Inflammatory macrophage (primary cell): ENCODE measurements at regions not wholly inside any gene's neighbourhood (a gene's known extent, or its start where the extent isn't known, plus 50 kb on each side); places are given as distances from the start of the nearest gene placed in this dataset.
"Not testable (repeated sequence)": the region's sequence is repeated elsewhere in the genome, so short reads cannot be mapped to it uniquely, and the experiment has no call there.

Experiments
- DNase-seq, 2 donors: peaks; one replicate each; pipeline ENCODE4 v3.0.0-alpha.2; 2020 to 2022

DNA sequence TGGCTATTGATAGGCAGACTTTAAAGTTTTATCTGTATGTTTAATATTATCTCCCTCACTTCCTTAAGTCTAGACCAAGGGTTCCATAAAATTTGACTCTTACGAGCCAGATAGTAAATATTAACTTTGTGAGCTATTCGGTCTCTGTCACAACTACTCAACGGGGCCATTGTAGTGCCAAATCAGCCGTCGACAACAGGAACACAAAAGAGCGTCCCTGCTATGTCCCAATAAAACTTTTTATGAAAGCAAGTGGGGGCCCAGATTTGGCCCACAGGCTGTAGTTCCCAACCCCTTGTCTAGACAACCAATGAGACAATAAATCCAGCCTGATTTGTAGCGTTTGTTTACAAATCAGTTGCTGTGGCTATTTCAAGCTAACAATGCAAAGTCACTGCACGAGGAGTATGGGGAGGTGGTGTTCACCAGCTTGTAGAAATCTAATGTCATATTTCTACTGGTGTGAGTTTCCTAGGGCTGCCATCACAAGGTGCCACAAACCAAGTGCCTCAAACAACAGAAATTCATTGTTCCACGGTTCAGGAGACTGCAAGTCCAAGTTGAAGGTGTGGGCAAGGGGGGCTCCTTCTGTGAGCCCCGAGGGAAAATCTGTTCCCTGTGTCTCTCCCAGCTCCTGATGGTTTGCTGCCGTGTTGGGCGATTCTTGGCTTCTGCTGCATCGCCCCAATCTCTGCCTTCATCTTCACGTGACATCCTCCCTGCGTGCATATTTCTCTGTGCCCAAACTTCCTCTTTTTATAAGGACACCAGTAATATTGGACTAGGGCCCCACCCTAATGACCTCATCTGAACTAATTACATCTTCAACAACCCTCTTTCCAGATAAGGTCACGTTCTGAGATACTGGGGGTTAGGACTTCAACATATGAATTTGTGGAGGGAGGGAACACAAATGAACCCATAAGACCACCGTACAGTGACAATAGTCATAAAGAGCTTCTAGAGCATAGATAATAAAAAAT is 356.0 kb upstream of the JARID2 start:
- DNase-seq: peak; percentile 49 to 69

DNA sequence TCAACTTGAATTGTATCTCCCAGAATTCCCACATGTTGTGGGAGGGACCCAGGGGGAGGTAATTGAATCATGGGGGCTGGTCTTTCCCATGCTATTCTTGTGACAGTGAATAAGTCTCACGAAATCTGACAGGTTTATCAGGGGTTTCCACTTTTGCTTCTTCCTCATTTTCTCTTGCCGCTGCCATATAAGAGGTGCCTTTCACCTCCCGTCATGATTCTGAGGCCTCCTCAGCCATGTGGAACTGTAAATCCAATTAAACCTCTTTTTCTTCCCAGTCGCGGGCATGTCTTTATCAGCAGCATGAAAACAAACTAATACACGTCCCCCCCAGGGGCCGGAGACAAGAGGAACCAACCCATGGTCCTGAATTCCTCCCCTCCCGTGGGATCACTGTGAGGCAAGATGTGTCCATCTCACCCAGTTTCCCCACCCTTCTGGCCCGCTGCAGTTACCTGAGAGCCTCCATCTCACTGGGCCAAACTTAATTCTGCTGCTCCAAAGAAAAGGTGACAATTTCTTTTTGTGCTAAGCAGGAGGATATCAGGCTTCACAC is 354.0 kb upstream of the JARID2 start:
- not testable (repeated sequence) for DNase-seq

DNA sequence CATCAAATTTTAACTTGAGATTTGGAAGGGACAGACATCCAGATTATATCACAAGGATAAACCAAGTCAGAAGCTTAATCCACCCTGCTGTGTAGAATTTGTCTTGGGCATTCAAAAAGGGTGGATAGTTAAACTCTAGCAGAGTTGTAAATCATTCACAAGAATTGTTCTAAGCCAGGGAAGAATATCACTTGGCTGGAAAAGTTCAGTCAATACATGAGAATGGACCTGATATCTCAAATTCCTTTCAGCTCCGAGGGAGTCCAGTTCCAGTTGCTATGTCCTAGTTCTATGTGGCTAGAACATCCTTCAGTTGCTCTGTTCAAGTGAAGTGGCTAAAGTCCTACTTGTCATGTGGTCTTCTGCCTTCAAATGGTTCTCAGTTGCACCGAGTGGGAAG is 351.8 kb upstream of the JARID2 start:
- no peak for DNase-seq

DNA sequence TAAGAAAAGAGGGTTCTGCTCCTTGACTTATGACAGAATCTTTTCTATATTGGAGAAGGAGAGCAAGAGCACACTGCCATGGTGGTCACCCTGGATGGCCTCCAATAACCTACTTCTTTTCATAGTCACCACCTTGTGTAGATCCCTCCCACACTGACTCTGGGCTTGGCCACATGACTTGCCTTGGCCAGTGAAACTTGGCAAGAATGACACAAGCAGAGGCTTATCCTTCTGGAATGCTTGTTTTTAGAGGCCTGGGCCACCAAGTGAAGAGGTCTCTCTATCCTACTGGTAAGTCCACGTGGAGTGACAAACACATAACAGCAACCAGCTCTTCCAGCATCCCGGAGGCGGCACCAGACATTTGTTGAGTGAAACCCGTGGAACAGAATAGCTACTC is 349.4 kb upstream of the JARID2 start:
- no peak for DNase-seq

DNA sequence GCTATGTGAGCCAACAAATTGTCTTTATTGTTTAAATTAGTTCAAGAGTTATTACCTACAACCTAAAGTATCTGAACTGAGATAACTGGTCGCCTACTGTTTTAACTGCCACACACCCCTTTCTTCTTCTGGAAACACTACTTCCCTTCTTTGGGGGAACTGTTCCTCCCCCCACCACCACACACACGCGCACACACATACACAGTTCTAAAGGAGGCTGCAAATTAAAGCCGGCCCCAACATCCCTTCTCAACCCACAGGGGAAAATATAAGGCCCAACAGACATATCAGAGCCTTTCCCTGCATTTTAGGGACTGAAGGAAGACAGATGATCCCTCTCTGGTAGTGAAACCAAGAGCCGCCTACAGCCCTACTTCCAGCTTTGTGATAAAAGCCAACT is 348.0 kb upstream of the JARID2 start:
- peak; percentile 52 to 69 for DNase-seq

DNA sequence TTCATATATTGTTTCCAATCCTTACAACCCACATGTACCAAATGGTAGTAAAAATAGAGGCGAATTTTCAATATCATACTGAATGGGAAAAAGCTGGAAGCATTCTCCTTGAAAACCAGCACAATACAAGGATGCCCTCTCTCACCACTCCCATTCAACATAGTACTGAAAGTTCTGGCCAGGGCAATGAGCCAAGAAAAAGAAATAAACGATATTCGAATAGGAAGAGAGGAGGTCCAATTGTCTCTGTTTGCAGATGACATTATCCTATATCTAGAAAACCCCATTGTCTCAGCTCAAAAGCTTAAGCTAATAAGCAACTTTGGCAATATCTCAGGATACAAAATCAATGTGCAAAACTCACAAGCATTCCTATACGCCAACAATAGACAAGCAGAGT is 346.4 kb upstream of the JARID2 start:
- not testable (repeated sequence) for DNase-seq

DNA sequence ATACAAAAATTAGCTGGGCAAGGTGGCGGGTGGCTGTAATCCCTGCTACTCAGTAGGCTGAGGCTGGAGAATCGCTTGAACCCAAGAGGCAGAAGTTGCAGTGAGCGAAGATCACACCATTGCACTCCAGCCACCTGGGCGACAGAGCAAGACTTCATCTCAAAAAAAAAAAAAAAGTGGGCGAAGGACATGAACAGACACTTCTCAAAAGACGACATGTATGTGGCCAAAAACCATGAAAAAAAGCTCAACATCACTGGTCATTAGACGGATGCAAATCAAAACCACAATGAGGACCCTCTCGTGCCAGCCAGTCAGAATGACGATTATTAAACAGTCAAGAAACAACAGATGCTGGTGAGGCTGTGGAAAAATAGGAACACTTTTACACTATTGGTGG is 344.9 kb upstream of the JARID2 start:
- DNase-seq: no peak

DNA sequence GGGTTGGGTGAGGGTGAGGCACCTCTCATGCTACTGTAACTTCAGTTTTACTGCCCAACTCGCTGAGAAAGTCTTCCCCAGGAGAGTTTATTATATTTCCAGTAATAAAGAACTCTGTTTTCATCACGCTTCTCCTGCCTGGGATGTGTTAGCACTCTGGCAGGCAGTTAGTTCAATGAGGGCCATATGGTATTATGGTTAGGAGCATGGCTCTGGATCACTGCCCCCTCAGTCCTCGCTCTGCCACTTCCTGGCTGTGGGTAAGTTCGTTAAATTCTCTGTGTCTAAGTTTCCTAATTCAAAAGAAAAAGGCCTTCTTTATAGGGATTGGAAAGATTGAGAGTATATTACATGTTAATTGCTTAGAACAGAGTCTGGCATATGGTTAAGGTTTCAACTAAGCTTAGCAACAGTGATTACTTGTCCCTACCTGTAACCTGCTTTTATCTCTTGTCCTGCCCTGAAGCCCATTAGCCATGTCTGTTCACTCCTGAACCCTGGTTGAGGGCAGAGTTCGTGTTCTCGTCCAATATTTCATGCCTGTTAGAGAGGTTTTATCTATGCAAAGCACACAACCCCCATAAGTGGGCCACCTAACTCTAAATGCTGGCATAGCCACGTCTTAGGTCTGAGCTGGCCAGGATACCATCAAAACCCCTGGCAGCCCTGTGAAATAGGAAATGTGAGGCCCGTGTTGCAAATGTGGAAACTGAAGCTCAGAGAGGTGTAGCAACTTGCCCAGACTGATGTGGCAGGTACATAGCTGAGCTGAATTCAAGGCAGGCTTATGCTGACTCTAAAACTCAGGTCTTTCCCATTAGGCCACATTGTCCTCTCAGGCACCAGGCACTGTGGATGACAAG is 342.5 kb upstream of the JARID2 start:
- DNase-seq: no peak

DNA sequence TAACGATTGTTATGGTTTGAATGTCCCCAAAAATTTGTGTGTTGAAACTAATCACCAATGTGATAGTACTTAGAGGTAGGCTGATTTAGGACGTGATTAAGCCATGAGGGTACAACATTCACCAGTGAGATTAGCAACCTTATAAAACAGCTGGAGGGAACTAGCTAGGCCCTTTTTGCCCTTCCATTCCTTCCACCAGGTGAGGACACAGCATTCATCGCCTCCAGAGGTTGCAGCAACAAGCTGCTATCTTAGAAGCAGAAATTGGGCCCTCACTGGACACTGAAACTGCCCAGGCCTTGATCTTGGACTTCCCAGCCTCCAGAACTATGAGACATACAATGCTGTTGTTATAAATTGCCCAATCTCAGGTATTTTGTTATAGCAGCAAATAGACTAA is 340.7 kb upstream of the JARID2 start:
- no peak for DNase-seq

DNA sequence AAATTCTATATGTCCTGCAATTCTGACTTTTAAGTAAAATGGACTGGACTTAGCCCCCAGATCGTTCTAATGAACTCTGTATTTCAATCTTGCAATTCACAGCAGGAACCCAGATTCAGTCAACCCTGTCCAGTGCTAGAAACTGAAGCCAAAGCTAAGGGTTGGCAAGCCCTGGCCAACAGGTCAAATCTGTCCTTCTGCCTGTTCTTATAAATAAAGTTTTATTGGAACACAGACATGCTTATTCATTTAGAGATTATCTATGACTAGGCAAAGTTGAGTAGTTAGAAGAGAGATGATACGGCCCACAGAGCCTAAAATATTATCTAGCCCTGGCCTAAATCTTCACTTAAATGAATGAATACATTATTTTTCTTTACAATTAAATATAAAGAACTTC is 339.2 kb upstream of the JARID2 start:
- no peak for DNase-seq

DNA sequence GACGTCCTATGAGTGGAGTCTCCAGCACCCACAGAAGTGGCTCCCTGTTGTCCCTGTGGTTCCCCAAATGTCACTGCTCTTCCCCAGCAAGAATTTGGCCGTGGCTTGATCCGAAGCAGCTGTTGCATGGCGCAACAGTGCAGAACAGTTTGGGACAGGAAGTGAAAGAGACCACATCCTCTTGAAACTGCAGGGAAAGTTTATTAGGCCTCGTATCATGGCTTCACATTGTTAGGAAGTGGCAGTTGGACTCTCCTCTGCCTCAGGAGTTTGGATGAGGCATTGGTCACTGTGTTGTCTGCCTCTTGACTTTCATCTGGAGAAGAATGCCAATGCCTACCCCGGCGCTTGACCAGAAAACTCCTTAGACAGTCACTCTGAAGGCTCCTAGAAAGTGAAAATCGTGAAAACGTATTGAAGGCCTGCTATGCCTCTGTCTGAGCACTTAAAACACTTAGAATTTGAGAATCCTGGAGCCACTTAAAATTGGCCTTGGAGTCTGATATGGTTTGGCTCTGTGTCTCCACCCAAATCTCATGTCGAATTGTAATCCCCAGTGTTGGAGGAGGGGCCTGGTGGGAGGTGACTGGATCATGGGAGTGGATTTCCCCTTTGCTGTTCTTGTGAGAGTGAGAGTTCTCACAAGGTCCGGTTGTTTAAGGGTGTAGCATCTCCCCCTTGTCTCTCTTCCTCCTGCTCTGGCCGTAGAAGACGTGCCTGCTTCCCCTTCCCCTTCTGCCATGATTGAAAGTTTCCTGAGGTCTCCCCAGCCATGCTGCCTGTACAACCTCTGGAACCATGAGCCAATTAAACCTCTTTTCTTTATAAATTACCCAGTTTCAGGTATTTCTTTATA is 334.9 kb upstream of the JARID2 start:
- peak; percentile 95 to 96 for DNase-seq

DNA sequence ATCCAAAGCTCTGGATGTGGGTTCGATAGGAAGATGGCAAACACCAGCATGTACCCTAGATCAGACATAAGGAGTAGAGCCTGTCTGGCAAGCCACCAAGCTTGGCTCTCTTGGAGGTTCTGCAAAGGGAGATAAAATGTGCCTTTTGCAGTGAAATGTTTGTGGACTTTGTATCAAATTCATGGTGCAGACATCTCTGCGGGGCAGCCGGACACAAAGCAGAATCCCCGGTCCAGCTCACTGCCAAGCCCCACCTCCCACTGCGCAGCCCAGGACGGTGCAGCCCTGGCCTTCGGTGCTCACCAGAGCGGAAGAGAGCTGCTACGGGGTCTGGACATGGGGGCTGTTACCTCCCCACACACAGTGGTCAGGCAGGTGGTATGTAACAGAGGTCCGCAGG is 333.6 kb upstream of the JARID2 start:
- DNase-seq: no peak

DNA sequence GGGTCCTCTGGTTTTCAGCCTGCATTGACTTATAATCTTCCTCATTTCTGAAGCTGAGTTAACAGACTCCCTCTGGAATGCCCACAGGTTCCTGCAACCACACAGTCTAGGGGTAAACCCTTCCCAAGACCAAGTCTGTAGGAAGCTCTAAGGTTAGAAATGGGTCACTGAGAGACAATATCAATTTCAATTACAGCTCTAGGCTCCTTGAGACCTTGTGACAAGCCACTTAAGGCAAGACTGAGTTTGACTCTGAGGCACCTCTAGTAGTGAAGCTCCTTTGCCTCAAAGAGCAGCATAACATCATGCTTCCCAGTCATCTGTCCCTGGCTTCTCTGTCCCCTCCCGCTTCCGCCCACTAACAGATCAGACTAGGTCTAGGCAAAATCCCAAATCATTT is 333.2 kb upstream of the JARID2 start:
- peak; percentile 19 to 29 for DNase-seq

DNA sequence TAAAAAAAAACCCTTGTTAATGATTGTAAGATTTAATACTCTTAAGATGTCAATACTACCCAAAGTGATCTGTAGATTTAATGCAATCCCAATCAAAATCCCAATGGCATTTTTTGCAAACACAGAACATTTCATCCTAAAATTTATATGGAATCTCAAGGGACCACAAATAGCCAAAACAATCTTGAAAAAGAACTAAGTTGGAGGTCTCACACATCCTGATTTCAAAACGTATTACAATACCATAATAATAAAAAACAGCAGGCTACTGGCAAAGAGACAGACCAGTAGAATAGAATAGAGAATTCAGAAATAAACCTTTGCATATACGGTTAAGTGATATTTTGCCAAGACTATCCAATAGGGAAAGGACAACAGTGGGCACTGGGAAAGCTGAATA is 331.9 kb upstream of the JARID2 start:
- DNase-seq: no peak

DNA sequence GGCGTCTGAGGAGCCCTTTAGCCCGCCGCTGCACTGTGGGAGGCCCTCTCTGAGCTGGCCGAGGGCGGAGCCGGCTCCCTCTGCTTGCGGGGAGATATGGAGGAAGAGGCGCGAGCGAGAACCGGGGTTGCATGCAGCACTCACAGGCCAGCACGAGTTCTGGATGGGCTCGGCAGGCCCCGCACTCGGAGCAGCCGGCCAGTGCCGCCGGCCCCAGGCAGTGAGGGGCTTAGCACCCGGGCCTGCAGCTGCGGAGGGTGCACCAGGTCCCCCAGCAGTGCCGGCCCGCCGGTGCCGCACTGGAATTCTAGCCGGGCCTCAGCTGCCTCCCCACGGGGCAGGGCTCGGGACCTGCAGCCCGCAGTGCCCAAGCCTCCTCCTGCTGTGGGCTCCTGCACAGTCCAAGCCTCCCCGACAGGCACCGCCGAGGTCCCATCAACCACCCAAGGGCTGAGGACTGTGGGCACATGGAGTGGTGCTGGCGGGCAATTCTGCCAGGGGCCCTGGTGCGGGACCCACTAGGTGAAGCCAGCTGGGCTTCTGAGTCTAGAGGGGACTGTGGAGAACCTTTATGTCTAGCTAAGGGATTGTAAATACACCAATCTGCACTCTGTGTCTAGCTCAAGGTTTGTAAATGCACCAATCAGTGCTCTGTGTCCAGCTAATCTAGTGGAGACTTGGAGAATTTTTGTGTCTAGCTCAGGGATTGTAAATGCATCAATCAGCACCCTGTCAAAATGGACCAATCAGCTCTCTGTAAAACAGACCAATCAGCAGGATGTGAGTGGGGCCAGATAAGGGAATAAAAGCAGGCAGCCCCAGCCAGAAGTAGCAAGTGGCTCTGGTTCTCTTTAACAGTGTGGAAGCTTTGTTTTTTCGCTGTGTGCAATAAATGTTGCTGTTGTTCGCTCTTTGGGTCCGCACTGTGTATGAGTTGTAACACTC is 329.7 kb upstream of the JARID2 start:
- DNase-seq: no peak

DNA sequence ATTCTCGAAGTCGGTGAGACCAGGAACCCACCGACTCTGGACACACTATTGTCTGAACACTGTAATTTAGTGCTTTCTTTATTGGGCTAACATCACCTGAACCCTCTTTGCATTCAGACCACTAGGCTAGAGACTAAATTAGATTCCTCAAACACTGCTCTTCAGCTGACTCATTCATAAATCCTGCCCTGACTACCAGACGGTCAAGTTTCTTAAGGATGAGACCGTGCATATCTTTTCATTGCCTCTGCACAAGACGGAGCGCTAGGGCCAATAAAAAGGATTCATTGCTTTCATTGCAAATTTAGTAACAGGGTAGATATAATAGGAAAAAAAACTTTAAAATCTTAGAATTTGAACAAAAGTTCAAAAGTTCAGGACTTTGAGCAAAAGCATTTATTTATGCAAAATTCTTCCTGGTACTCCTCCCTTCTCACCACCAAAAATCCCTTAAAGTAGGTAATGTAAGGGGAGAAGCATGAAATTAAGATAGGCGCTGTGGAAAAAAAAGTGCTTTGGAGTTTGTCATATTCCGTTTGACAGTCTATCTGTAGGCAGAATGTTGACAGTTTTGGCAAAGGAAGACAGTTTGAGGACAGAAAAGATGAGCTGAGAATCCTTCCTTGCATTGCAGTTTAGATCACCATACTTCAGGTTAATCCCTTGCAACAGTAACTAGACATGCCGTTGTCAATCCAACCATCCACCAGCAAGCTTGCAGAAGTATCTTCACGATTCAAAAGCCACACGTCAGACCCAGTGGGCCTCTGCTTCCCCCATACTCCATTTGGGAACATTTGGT is 328.6 kb upstream of the JARID2 start:
- no peak for DNase-seq

DNA sequence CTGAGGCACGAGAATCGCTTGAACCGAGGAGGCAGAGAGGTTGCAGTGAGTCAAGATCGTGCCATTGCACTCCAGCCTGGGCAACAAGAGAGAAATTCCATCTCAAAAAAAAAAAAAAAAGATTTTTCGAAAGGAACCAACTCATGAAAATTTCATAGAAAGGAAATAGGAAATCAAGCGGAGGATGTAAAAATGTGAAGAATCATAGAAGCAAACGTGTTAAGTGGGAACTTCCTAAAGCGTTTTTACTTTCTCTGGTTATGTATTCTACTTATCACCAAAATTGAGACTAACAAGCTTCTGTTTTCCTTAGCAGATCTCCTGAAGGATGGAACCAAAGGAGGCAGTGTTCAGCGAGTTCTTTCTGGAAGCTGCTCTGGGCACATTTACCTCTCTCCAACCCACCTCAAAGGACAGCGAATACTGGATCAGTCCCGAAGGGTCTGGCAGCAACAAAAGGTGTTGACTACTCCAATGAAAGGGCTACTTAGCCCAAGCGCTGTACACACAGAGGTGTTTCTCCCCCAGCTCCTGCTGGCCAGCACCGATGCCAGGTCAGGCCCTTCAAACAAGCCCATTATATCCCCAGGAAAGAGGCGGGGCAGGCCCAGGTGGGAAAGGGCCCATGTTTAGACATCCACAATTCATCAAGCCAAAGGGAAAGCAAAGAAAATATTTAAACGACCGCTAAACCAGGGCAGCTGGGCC is 327.5 kb upstream of the JARID2 start:
- no peak for DNase-seq

DNA sequence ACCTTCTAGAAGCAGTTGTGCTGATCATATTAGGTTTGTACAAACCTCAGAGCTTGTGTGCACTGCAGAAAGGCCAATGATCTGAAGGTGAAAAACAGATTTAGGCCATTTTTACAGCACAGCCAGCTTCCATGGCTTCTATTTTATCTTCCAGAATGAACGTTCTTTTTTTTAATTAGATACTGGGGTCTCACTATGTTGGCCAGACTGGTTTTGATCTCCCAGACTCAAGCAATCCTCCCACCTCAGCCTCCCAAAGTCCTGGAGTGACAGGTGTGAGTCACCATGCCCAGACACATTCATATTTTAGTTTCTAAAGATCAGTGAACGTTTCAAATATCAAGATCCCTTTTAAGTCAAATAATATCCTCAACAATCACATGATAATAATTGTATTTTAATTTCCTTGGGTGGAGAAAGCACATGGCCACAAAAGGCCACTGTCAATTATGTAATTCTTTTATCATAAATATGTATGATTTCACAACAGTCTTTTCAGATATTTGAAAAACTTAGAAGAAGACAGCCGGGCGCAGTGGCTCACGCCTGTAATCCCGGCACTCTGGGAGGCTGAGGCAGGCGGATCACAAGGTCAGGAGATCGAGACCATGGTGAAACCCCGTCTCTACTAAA is 326.7 kb upstream of the JARID2 start:
- peak in 1 of 2 donors; percentile 64 for DNase-seq

DNA sequence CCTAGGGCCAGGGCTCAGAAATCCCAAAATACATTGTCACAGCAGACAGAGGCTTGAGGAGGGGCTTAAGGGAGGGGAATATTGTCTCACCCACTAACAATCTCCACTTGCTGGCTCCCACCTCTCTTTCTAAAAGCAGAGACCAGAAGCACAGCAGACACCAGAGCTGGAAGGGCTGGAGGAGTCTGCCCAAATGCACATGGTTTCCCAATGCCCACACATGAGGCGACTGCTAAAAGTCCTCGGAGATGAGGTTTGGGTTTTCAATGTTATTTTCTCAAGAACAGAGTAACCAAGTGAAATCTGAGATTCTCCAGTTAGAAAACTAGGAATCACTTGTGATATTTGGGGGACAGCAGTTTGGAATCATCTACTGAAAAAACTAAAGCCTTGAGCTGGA is 325.6 kb upstream of the JARID2 start:
- no peak for DNase-seq
